HEK293 (cell line): ENCODE measurements at regions not wholly inside any gene's neighbourhood (a gene's known extent, or its start where the extent isn't known, plus 50 kb on each side); places are given as distances from the start of the nearest gene placed in this dataset.

Experiments
- CTCF ChIP-seq: fragments of 450-650 bp; formaldehyde crosslinking; IDR thresholded peaks from 2 replicates; pipeline ENCODE4 v1.5.1; 2016; ENCODE audit warnings: missing biosample characterization, missing genetic modification characterization
- HOXD13 ChIP-seq: sonication (generic); formaldehyde crosslinking; IDR thresholded peaks from 2 replicates; pipeline ENCODE4 v1.8.0; 2022; ENCODE audit warnings: missing genetic modification reagents, borderline replicate concordance
- SALL2 ChIP-seq: fragments of 450-650 bp; formaldehyde crosslinking; IDR thresholded peaks from 2 replicates; pipeline ENCODE4 v1.5.0; 2017; ENCODE audit warnings: missing biosample characterization, mild to moderate bottlenecking, missing genetic modification characterization, borderline replicate concordance
- ZBTB26 ChIP-seq: fragments of 450-650 bp; formaldehyde crosslinking; optimal IDR thresholded peaks from 2 replicates; pipeline ENCODE3; 2016; ENCODE audit warnings: missing biosample characterization, mild to moderate bottlenecking, missing genetic modification characterization
- ZEB2 ChIP-seq: fragments of 450-650 bp; formaldehyde crosslinking; IDR thresholded peaks from 2 replicates; pipeline ENCODE4 v1.5.1; 2016; ENCODE audit warnings: missing biosample characterization, missing genetic modification characterization
- ZNF558 ChIP-seq: fragments of 450-650 bp; formaldehyde crosslinking; IDR thresholded peaks from 2 replicates; pipeline ENCODE4 v1.5.1; 2016; ENCODE audit warnings: missing biosample characterization, missing genetic modification characterization
- ZNF704 ChIP-seq: fragments of 450-650 bp; formaldehyde crosslinking; IDR thresholded peaks from 2 replicates; pipeline ENCODE4 v1.5.1; 2016; ENCODE audit warnings: missing biosample characterization, missing genetic modification characterization
- ZNF785 ChIP-seq: fragments of 450-650 bp; formaldehyde crosslinking; IDR thresholded peaks from 2 replicates; pipeline ENCODE4 v1.5.1; 2016; ENCODE audit warnings: missing biosample characterization, missing genetic modification characterization

- TF ChIP-seq ZNF785 (tag by site-specific recombination) (no peak), ZNF704 (tag by site-specific recombination) (no peak), ZNF558 (tag by site-specific recombination) (no peak), HOXD13 (CRISPR knock-in tag) (no peak), CTCF (tag by site-specific recombination) (no peak), SALL2 (tag by site-specific recombination) (no peak), ZBTB26 (tag by site-specific recombination) (no peak), ZEB2 (tag by site-specific recombination) (no peak)
Measured at GRCh38 chrX:78540171-78540570, 119.0 kb downstream of the RTL3 start.
